Activated CD4-positive, alpha-beta T cell treated with anti-CD3 and anti-CD28 coated beads, Interleukin-2, amount 10 ng/mL, durations not matched to agents 7 days and 5 days (primary cell): ENCODE measurements at regions not wholly inside any gene's neighbourhood (a gene's known extent, or its start where the extent isn't known, plus 50 kb on each side); places are given as distances from the start of the nearest gene placed in this dataset.
"Not testable (repeated sequence)": the region's sequence is repeated elsewhere in the genome, so short reads cannot be mapped to it uniquely, and the experiment has no call there.

ENCODE experiments used
- CTCF ChIA-PET: fragments of 350-600 bp; sonication (Branson Sonifier 250); formaldehyde crosslinking; loops from one replicate; lab custom pipeline; 2021; ENCODE audit warnings: antibody characterized with exemption; lab: Charles Lee
- POLR2A ChIA-PET: fragments of 350-600 bp; sonication (Branson Sonifier 250); formaldehyde crosslinking; loops from one replicate; lab custom pipeline; 2021; ENCODE audit warnings: antibody characterized with exemption; lab: Charles Lee
- DNase-seq: peaks from one replicate; pipeline ENCODE4 v3.0.0-alpha.2; 2020
- H3K27ac Mint-ChIP-seq: one replicate; pipeline ENCODE4 v1.8.0; 2021; ENCODE audit warnings: mild to moderate bottlenecking, moderate library complexity, mixed read lengths
- H3K27me3 Mint-ChIP-seq: one replicate; pipeline ENCODE4 v1.8.0; 2021; ENCODE audit warnings: mixed read lengths
- H3K36me3 Mint-ChIP-seq: one replicate; pipeline ENCODE4 v1.8.0; 2021; ENCODE audit warnings: low read depth, mixed read lengths
- H3K4me1 Mint-ChIP-seq: one replicate; pipeline ENCODE4 v1.8.0; 2021; ENCODE audit warnings: mixed read lengths
- H3K4me3 Mint-ChIP-seq: one replicate; pipeline ENCODE4 v1.8.0; 2021; ENCODE audit warnings: mild to moderate bottlenecking, moderate library complexity, mixed read lengths
- H3K9me3 Mint-ChIP-seq: one replicate; pipeline ENCODE4 v1.8.0; 2021; ENCODE audit warnings: mixed read lengths

GRCh38 chr1:206358771-206359170 is 111.5 kb upstream of the IKBKE start:
- H3K4me3 Mint-ChIP-seq, H3K27ac Mint-ChIP-seq, CTCF ChIA-PET, H3K27me3 Mint-ChIP-seq, POLR2A ChIA-PET, H3K9me3 Mint-ChIP-seq, H3K36me3 Mint-ChIP-seq, DNase-seq: not testable (repeated sequence)
- peaks cover 10% of the 10 kb centered on the region for H3K4me1 Mint-ChIP-seq

DNA sequence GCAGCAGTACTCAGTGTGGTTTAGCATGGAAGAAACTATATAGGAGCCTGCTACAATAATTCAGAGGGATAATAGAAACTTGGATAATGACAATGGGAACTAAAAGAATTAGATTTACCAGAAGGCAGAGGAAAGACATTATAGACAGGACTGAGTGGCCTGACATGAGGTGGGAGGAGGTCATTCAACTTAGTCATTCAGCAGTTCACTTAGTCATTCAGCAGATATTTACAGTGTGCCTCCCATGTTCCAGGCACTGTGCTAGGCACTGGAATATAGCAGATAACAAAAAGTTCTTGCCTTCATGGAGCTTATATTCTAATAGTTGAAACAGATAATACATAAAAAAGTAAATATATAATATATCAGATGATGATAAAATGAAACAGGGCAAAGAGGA is 110.9 kb upstream of the IKBKE start:
- DNase-seq, H3K27ac Mint-ChIP-seq, H3K36me3 Mint-ChIP-seq, H3K9me3 Mint-ChIP-seq, POLR2A ChIA-PET, H3K4me3 Mint-ChIP-seq, H3K27me3 Mint-ChIP-seq, CTCF ChIA-PET: not testable (repeated sequence)
- peaks cover 10% of the 10 kb centered on the region for H3K4me1 Mint-ChIP-seq

DNA sequence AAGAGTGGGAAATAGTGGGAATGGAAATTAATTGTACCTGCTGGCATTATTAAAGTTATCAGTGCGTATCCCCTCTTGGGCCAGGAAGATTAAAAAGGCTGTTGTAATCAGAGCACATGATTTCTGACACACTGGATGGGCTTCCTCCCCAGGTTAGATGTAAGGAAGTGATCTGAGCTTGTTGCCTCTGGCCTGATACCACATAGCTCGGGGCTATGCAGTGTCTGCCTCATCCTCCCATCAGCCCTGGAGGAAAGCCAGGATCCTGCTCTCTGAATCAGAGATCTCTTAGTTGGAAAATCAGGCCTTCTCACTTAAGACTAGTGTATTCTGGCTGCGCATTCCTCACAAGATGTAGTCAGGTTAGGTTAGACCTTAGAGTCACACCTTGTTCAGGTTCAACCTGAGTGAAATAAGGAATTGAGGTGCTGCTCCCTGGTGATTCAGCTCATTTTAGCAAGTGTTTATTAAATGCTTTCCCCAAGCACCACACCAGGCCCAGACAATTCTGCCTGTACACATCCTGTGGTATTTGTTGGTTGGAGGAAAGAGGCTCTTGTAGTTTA is 108.2 kb upstream of the IKBKE start:
- H3K4me1 Mint-ChIP-seq: peaks cover 10% of the 10 kb centered on the region
- DNase-seq, H3K27me3 Mint-ChIP-seq, POLR2A ChIA-PET, H3K4me3 Mint-ChIP-seq, H3K36me3 Mint-ChIP-seq, H3K9me3 Mint-ChIP-seq, CTCF ChIA-PET, H3K27ac Mint-ChIP-seq: not testable (repeated sequence)

- H3K27me3 Mint-ChIP-seq, POLR2A ChIA-PET, H3K9me3 Mint-ChIP-seq, CTCF ChIA-PET, H3K4me3 Mint-ChIP-seq, DNase-seq, H3K27ac Mint-ChIP-seq, H3K36me3 Mint-ChIP-seq, H3K4me1 Mint-ChIP-seq: not testable (repeated sequence)
Observed at GRCh38 chr1:206362994-206363393, 107.3 kb upstream of the IKBKE start.

DNA sequence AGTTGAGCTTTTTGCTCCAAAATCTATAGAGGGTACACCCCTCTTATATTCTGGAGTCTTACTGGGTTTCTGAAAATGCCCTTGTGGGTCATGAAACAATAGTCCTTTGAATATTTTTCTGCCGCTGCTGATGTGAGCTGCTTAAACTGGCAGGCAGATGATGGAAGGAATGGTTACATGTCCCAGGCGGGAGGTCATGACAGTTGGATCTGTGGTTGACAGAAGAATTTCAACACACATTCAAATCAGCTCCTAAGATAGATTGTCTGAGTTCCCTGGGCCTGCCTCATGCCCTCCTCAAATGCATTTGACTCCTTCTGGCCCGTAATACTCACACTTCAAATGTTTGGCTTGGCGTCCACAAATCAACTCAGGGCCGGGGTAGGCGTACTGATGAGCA is 105.0 kb upstream of the IKBKE start:
- H3K4me1 Mint-ChIP-seq, DNase-seq, H3K36me3 Mint-ChIP-seq, H3K27me3 Mint-ChIP-seq, CTCF ChIA-PET, H3K9me3 Mint-ChIP-seq, H3K4me3 Mint-ChIP-seq, POLR2A ChIA-PET, H3K27ac Mint-ChIP-seq: not testable (repeated sequence)

DNA sequence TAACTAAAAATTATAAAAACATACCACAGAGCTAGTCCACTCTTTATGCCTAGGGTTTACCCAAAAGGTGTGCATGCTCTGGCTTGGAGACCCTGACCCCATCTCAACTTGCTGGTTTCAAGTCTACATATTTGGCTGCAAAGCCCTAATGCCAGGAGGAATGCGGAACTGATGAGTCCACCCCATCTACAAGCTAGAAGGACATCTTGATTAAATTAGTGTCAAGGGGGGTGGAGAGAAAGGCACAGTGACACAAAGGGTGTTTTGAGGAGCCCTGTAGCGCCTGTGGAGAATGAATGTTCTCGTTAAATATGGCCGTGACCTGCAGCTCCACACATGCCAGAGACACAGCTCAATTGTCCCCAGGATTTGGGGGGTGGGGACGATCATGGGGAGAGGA is 104.1 kb upstream of the IKBKE start:
- H3K36me3 Mint-ChIP-seq, CTCF ChIA-PET: not testable (repeated sequence)

DNA sequence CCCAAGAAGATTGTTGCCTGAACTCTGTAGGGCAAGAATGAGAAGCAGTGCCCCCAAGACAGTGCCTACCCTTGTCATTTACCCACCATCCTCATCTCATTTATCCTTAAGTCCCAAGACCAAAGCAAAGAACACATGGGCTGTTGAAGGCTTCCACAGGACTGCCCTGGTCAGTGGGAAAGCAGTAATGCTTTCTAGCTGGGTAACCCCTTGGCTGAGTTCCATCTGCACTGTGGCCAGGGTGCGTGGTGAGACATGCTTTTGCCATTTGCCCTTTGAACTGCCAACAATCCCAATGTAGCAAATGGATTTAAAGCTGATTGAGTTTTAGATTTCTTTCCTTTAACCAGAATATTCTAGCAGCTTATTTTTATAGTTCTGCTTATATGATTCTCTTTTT is 103.5 kb upstream of the IKBKE start:
- DNase-seq, H3K4me3 Mint-ChIP-seq, CTCF ChIA-PET, POLR2A ChIA-PET, H3K27ac Mint-ChIP-seq, H3K4me1 Mint-ChIP-seq, H3K36me3 Mint-ChIP-seq, H3K9me3 Mint-ChIP-seq, H3K27me3 Mint-ChIP-seq: not testable (repeated sequence)

More for the DNA sequence above, 104.1 kb upstream of the IKBKE start:
- POLR2A ChIA-PET, H3K4me1 Mint-ChIP-seq, H3K27ac Mint-ChIP-seq, H3K27me3 Mint-ChIP-seq, DNase-seq, H3K4me3 Mint-ChIP-seq, H3K9me3 Mint-ChIP-seq: not testable (repeated sequence)

DNA sequence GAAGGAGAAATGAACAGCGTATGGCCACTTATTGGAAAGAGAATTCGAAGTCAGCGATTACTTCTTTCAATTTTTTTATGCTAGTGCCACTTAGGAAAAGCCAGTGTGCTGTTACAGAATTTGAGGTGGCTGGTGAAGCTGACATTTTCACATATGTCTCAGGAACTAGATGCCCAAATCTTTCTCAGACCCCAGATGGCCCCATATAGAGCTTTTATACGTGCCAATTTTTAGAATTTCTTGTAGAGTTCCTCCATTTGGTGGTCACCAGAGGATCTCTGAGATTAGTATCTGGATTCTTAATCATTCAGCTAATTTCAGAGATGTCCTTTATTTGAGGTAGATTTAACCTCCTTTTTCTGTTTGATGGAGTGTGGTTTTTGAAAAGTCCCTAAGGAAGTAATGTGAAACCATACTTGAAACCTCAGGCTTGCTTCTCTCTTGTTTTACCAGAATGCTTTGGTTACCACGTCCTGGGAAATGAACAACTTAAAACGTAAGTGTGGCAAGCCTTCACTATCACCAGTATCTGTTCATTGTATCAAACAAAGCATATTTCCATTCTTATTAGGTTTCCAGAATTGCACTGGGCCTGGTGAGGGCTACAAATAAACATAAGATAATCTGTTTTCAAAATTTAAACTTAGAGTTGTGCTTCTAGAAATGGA is 102.2 kb upstream of the IKBKE start:
- POLR2A ChIA-PET, H3K4me3 Mint-ChIP-seq, H3K4me1 Mint-ChIP-seq, CTCF ChIA-PET, H3K27me3 Mint-ChIP-seq, H3K9me3 Mint-ChIP-seq, H3K27ac Mint-ChIP-seq, H3K36me3 Mint-ChIP-seq, DNase-seq: not testable (repeated sequence)

DNA sequence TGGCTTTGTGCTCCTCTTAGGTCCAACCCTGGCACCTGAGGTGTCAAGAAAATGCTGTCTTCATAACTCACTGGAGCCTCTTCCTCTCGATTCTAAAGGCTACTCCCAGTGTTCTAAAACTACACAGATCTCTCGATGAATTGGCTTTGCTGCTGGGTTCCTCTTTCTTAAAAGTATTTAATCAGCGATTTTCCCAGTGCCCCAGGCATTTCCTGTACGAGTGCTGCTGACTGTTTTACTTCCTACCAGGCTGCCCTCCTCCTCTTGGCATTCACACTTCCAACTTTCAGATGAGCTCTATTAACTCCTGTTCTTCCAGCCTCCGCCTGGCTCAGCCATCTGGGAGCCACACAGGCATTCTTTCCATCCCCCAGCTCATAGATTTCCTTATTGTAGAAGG is 95.6 kb upstream of the IKBKE start:
- CTCF ChIA-PET, H3K4me1 Mint-ChIP-seq, H3K36me3 Mint-ChIP-seq: not testable (repeated sequence)

GRCh38 chr1:206375552-206375951 is 94.7 kb upstream of the IKBKE start:
- H3K27me3 Mint-ChIP-seq, H3K36me3 Mint-ChIP-seq, H3K27ac Mint-ChIP-seq, H3K4me3 Mint-ChIP-seq, H3K4me1 Mint-ChIP-seq, H3K9me3 Mint-ChIP-seq, POLR2A ChIA-PET, CTCF ChIA-PET, DNase-seq: not testable (repeated sequence)

More for the DNA sequence above, 95.6 kb upstream of the IKBKE start:
- H3K4me3 Mint-ChIP-seq, H3K27me3 Mint-ChIP-seq, H3K9me3 Mint-ChIP-seq, DNase-seq, POLR2A ChIA-PET, H3K27ac Mint-ChIP-seq: not testable (repeated sequence)

DNA sequence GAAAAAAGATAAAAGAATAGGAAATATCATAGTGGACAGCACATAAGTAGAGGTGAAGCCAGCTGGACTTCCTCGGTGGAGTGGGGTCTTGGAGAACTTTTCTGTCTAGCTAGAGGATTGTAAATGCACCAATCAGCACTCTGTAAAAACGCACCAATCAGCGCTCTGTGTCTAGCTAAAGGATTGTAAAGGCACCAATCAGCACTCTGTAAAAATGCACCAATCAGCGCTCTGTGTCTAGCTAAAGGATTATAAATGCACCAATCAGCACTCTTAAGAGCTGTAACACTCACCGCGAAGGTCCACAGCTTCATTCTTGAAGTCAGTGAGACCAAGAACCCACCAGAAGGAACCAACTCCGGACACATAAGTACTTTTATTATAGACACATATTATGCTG is 91.8 kb upstream of the IKBKE start:
- H3K36me3 Mint-ChIP-seq, H3K4me1 Mint-ChIP-seq, H3K27me3 Mint-ChIP-seq, H3K27ac Mint-ChIP-seq, CTCF ChIA-PET, H3K9me3 Mint-ChIP-seq, H3K4me3 Mint-ChIP-seq, DNase-seq, POLR2A ChIA-PET: not testable (repeated sequence)

- H3K27ac Mint-ChIP-seq, DNase-seq, H3K27me3 Mint-ChIP-seq, CTCF ChIA-PET, H3K9me3 Mint-ChIP-seq, POLR2A ChIA-PET, H3K4me1 Mint-ChIP-seq, H3K36me3 Mint-ChIP-seq, H3K4me3 Mint-ChIP-seq: not testable (repeated sequence)
Observed at GRCh38 chr1:206379245-206379644, 91.0 kb upstream of the IKBKE start.

DNA sequence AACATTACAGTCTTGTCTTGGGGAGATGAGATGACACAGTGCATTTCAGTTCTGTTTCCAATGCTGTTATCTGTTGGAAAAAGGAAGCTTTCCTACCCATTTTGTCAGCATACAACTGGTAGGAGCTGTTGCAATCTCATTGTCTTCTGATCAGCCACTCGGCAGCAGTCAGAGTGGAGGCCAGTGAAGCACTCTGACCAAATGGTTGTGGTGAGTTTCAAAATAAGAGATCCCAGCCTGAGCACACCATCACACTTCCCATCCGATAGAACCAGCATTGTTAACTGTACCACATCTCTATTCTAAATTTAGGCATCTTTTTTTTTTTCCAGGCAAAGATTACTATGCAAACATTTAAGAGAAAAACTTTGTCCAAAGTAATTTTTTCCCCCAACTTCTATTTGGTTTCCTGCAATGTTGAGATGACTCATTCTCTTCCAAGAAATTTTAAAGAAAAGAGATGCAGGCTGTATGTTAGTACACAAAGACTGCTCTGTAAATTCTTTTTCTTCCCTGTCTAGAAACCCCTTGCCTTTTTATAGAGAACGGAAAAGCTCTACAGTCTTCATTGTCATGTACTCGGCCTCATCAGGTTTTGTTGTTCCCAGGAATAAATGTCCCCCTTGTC is 90.0 kb upstream of the IKBKE start:
- DNase-seq, H3K4me3 Mint-ChIP-seq, H3K27me3 Mint-ChIP-seq, CTCF ChIA-PET, H3K9me3 Mint-ChIP-seq, H3K27ac Mint-ChIP-seq, H3K36me3 Mint-ChIP-seq, POLR2A ChIA-PET, H3K4me1 Mint-ChIP-seq: not testable (repeated sequence)
